Stimulated activated naive B cell treated with anti-CD40 and anti-IgM and Interleukin-4, amounts not matched to agents 10 μg/mL and 1 μg/mL and 100 μg/mL, for 72 hours (primary cell): ENCODE measurements at regions not wholly inside any gene's neighbourhood (a gene's known extent, or its start where the extent isn't known, plus 50 kb on each side); places are given as distances from the start of the nearest gene placed in this dataset.
"Not testable (repeated sequence)": the region's sequence is repeated elsewhere in the genome, so short reads cannot be mapped to it uniquely, and the experiment has no call there.

ENCODE experiments used
- ATAC-seq, 2 donors: fragments of 150-1000 bp; cut with Tn5 transposase; replicated peaks; 2 replicates each; pipeline ENCODE4 v1.10.0; 2021; ENCODE audit warnings: moderate library complexity in 1 of 2
- DNase-seq: peaks from one replicate; pipeline ENCODE4 v3.0.0; 2021
- H3K27ac Mint-ChIP-seq: one replicate; pipeline ENCODE4 v1.8.0; 2022; ENCODE audit warnings: mild to moderate bottlenecking, mixed read lengths
- H3K27me3 Mint-ChIP-seq, 2 donors: one replicate each; pipeline ENCODE4 v1.8.0; 2022; ENCODE audit warnings: mixed read lengths in 2 of 2
- H3K36me3 Mint-ChIP-seq, 2 donors: one replicate each; pipeline ENCODE4 v1.8.0; 2022; ENCODE audit warnings: mixed read lengths in 2 of 2, mild to moderate bottlenecking in 1 of 2
- H3K4me1 Mint-ChIP-seq, 2 donors: one replicate each; pipeline ENCODE4 v1.8.0; 2022; ENCODE audit warnings: mixed read lengths in 2 of 2, mild to moderate bottlenecking in 1 of 2
- H3K4me3 Mint-ChIP-seq, 2 donors: one replicate each; pipeline ENCODE4 v1.8.0; 2022; ENCODE audit warnings: mild to moderate bottlenecking in 2 of 2, mixed read lengths in 2 of 2, moderate library complexity in 1 of 2
- H3K9me3 Mint-ChIP-seq, 2 donors: one replicate each; pipeline ENCODE4 v1.8.0; 2022; ENCODE audit warnings: mixed read lengths in 2 of 2, mild to moderate bottlenecking in 1 of 2

DNA sequence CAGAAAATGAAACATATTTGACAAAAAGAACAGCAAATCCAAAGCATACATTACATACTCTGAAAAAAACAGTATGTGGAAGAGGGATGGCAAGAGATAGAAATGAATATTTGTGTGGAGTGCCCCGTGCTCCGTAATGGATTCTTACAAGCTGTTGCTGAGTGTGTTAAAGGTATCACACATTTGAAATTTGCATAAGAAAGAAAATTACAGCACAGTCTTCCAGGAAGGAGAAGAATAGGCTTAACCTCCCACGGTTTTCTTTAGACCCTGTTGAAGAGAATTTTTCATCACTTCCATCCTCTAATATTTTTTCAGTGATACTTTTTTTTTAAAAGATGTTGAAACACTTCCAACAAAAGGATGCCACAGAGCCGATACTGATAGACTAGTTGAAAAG is 1489.4 kb downstream of the RAPGEF2 start:
- no peaks in the 10 kb centered on the region for H3K27me3 Mint-ChIP-seq
- H3K36me3 Mint-ChIP-seq: no peaks in the 10 kb centered on the region
- DNase-seq (no peak), ATAC-seq (no peak)
- no peaks in the 10 kb centered on the region for H3K4me1 Mint-ChIP-seq
- no peak overlapping the region for H3K4me3 Mint-ChIP-seq
- H3K9me3 Mint-ChIP-seq: no peaks in the 10 kb centered on the region
- H3K27ac Mint-ChIP-seq: no peak overlapping the region

DNA sequence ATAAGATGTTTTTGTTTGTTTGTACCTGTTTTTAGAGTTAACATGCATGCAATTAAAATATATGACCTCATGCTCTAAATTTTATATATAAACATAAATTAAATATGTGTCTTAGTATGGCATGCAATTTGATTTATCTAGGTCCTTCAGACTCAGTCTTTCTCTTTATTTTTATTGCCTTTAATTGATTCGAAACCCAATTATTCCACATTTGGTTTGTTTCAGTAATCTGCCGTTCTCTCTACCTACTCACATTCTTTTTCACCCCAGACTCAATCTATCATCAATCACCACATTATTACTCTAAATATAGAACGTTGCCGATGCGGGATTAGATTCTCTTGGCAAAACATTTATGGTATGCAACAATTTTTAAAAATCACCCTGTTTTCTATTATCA is 1492.8 kb downstream of the RAPGEF2 start:
- H3K4me3 Mint-ChIP-seq: no peak overlapping the region
- ATAC-seq: no peak
- H3K4me1 Mint-ChIP-seq: no peaks in the 10 kb centered on the region
- H3K9me3 Mint-ChIP-seq: no peaks in the 10 kb centered on the region
- H3K27ac Mint-ChIP-seq: no peak overlapping the region
- no peak for DNase-seq
- H3K27me3 Mint-ChIP-seq: no peaks in the 10 kb centered on the region
- H3K36me3 Mint-ChIP-seq: no peaks in the 10 kb centered on the region

DNA sequence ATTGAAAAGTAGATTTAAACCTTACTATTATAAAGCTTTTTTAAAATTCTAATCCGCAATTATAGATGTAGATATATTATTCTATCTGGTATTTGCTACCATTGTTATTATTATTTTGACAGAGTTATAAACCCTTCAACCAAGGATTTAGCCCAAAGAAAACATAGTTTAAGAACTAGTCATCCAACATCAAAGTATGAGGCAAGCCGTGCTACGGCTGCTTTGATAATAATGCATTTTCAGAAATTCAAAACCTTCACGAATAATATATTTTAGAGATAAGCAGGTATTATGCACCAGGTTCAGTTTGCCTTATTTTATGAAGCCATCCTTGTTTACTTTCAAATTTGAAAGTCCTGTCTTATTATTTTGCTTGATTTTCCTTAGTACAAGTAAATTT is 1501.7 kb downstream of the RAPGEF2 start:
- no peaks in the 10 kb centered on the region for H3K4me1 Mint-ChIP-seq
- ATAC-seq (no peak), DNase-seq (no peak)
- no peaks in the 10 kb centered on the region for H3K36me3 Mint-ChIP-seq
- no peak overlapping the region for H3K27ac Mint-ChIP-seq
- H3K4me3 Mint-ChIP-seq: no peak overlapping the region
- H3K9me3 Mint-ChIP-seq: peaks cover 3 to 4% of the 10 kb centered on the region in 2 donors
- no peaks in the 10 kb centered on the region for H3K27me3 Mint-ChIP-seq

DNA sequence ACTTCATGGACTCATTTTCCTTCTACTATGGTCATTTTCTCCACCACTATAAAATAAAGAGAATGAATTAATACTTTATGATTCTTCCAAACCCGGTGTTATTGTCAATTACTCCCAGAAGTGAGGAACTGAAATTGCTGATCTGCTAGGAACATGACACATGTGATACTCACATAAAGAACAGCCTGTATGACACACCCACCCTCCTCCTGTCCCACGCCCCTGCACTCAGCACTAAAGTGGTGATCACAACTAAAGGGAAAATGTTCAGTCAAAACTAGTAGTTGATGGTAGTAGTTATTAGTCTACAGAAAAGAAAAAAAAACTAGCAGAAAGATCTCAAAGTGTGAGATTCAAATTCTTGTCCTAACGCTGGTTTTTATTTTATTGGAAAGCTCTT is 1508.3 kb downstream of the RAPGEF2 start:
- Mint-ChIP-seq H3K27me3 (no peaks in the 10 kb centered on the region), H3K4me1 (no peaks in the 10 kb centered on the region), H3K36me3 (no peaks in the 10 kb centered on the region), H3K9me3 (peaks cover 0 to 7% of the 10 kb centered on the region in 2 donors), H3K4me3 (no peak overlapping the region), H3K27ac (no peak overlapping the region)
- no peak for ATAC-seq
- no peak for DNase-seq

DNA sequence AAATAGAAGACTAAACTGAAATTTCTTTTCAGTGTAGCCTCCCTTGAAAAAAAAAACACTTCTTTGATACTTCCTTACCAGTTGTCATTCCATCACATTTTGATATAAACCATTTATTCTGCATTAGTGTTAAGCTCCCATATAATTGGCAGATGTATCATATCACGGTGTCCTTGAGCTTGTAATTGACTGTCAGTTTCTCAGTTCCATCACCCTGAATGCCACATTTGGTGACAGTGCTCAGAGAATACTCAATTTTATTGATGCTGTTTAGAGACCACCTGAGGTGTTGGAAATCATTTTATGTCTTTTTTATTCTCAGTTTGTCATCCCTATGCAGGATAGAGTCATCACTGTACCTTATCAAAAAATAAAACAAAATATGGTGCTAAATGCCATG is 1528.2 kb downstream of the RAPGEF2 start:
- no peak for DNase-seq
- no peaks in the 10 kb centered on the region for H3K36me3 Mint-ChIP-seq
- H3K27me3 Mint-ChIP-seq: no peaks in the 10 kb centered on the region
- no peaks in the 10 kb centered on the region for H3K4me1 Mint-ChIP-seq
- H3K9me3 Mint-ChIP-seq: peaks cover 4% of the 10 kb centered on the region in 2 donors
- no peak overlapping the region for H3K27ac Mint-ChIP-seq
- H3K4me3 Mint-ChIP-seq: no peak overlapping the region
- no peak for ATAC-seq

DNA sequence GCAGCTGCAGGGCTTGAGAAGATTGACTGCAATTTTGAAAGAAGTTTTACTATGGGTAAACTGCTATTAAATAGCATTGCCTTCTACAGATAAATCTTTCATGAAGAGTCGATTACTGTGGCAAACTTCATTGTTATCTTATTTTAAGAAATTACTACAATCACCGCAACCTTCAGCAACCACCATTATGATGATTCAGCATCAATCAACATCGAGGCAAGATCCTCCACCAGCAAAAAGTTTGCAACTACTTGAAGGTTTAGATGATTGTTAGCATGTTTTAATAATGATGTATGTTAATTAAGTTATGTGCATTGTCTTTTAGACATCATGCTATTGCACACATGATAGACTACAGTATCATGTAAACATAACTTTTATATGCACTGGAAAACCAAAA is 1511.0 kb downstream of the FSTL5 start:
- no peaks in the 10 kb centered on the region for H3K4me1 Mint-ChIP-seq
- H3K27ac Mint-ChIP-seq: no peak overlapping the region
- DNase-seq (no peak), ATAC-seq (no peak)
- no peaks in the 10 kb centered on the region for H3K36me3 Mint-ChIP-seq
- H3K9me3 Mint-ChIP-seq: peaks cover 0 to 3% of the 10 kb centered on the region in 2 donors
- no peaks in the 10 kb centered on the region for H3K27me3 Mint-ChIP-seq
- no peak overlapping the region for H3K4me3 Mint-ChIP-seq

DNA sequence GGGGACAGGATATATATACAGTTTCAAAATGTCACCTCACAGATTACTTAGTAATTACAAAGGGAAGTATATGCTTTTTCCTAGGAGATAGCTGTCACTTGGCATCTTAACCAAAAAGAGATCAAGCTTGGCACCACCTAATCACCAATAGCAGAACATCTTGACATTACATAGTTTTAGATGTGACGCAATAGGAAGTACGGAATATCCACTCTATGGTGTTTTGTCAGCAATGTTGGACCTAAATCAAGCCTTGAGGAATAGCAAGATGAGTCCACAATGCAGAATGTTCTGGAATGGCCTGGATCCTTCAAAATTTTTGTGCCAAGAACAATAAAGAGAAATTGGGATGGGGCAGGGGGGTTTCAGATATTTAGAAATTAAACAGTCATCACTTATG is 1488.2 kb downstream of the FSTL5 start:
- H3K4me3 Mint-ChIP-seq: no peak overlapping the region
- H3K9me3 Mint-ChIP-seq: no peaks in the 10 kb centered on the region
- no peaks in the 10 kb centered on the region for H3K27me3 Mint-ChIP-seq
- H3K4me1 Mint-ChIP-seq: no peaks in the 10 kb centered on the region
- DNase-seq (no peak), ATAC-seq (no peak)
- no peaks in the 10 kb centered on the region for H3K36me3 Mint-ChIP-seq
- no peak overlapping the region for H3K27ac Mint-ChIP-seq

DNA sequence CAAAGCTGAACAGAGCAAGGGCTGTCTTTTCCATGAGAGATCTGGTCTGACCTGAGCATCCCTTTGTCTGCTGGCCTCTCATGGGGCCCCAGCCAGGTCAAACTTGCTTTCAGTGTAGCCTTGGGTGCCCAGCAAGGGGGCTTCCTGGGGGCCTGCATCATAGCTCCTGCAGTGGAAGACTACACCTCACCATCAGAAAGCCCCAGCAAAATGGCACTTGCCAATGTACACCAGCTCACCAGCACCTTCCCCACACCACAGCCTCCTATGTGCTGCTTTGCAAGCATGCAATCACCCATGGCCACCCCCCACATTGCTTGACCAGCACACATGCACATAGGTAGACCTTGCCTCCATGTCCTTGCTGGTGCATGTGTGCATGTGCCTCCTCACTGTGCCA is 1478.1 kb downstream of the FSTL5 start:
- DNase-seq: no peak
- Mint-ChIP-seq H3K36me3 (no peaks in the 10 kb centered on the region), H3K4me3 (no peak overlapping the region), H3K4me1 (no peaks in the 10 kb centered on the region), H3K27me3 (no peaks in the 10 kb centered on the region), H3K9me3 (peaks cover 0 to 15% of the 10 kb centered on the region in 2 donors), H3K27ac (no peak overlapping the region)
- ATAC-seq: no peak

DNA sequence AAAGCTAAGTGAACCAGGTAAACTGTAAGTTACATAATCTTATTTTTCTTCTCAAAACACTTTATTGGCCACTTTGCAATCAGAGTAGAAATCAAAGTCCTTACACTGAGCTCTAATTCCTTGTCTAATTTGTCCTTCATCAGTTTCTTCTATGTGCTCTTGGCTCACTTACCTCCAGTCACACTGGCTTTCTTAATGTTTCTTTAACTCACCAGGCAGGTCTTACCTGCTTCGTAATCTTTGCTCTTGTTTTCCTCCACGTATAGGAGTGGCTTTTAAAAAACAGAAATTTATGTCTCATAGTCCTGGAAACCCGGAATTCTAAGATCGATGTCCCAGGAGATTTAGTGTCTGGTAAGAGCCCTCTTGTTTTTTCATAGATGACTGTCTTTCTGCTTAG is 1462.1 kb downstream of the FSTL5 start:
- DNase-seq: no peak
- no peak overlapping the region for H3K4me3 Mint-ChIP-seq
- H3K27me3 Mint-ChIP-seq: no peaks in the 10 kb centered on the region
- no peaks in the 10 kb centered on the region for H3K36me3 Mint-ChIP-seq
- no peaks in the 10 kb centered on the region for H3K4me1 Mint-ChIP-seq
- H3K9me3 Mint-ChIP-seq: peaks cover 0 to 5% of the 10 kb centered on the region in 2 donors
- no peak overlapping the region for H3K27ac Mint-ChIP-seq
- no peak for ATAC-seq

- DNase-seq: no peak
- ATAC-seq: no peak
- Mint-ChIP-seq H3K4me1 (no peaks in the 10 kb centered on the region), H3K27ac (no peak overlapping the region), H3K4me3 (no peak overlapping the region), H3K9me3 (peaks cover 0 to 2% of the 10 kb centered on the region in 2 donors), H3K36me3 (no peaks in the 10 kb centered on the region), H3K27me3 (no peaks in the 10 kb centered on the region)
Observed at GRCh38 chr4:160709026-160709425, 1454.8 kb downstream of the FSTL5 start.

DNA sequence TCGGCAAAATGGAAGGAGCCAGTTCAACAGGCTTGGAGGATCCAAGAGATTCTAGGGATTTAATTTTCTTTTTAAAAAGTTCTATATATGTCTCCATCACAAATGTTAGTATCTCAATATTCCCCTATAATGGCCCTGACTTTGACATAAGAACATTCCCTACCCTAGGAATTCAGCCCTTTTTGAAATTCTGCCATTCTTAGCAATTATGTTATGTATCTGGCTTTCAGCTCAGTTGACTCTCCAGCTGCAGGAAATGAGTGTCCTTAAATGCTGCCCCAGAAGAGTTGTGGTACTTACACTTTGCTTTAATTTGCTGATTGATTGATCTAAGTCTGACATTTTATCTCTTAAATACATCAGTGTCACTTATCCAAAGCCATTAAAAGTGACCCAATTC is 1454.3 kb downstream of the FSTL5 start:
- ATAC-seq (no peak), DNase-seq (no peak)
- Mint-ChIP-seq H3K4me1 (no peaks in the 10 kb centered on the region), H3K27ac (no peak overlapping the region), H3K36me3 (no peaks in the 10 kb centered on the region), H3K4me3 (no peak overlapping the region), H3K9me3 (peaks cover 0 to 2% of the 10 kb centered on the region in 2 donors), H3K27me3 (no peaks in the 10 kb centered on the region)

DNA sequence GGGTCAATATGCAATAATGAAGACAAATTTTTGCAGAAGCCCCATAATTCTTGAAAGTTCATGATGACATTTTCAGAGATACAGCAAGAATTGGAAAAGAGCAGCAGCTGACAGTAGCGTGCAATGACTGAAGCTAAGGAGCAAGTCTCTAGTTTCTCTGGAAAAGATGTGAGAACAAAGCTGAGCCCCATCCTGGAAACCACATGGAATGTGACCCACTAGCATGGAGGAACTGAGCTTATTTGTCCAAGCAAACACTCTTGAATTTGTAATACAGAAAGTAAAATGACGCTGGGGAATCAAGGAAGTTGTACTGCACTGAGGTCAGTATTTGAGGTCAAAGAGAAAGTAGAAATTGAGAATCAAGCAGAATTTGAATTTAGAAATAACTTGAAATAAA is 1447.2 kb downstream of the FSTL5 start:
- Mint-ChIP-seq H3K27me3 (no peaks in the 10 kb centered on the region), H3K4me1 (no peaks in the 10 kb centered on the region), H3K27ac (no peak overlapping the region), H3K4me3 (no peak overlapping the region), H3K36me3 (no peaks in the 10 kb centered on the region), H3K9me3 (peaks cover 0 to 3% of the 10 kb centered on the region in 2 donors)
- no peak for DNase-seq
- no peak for ATAC-seq

DNA sequence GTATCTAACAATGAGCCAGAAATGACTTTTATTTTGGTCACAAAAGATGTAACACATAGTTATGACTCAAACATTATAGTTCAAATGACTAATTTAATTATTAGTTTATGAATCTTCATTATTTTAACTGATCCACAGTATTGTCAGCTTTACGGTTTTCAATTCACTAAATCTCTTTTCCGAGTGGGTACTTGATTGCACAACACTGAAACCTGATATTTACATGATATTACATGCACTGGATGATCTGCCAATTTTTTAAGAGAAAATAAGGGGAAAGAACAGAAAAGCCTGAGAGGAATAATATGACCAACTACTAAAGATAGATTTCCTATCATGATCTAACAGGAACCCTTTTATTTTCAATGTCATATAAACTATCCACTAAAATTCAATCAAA is 1446.0 kb downstream of the FSTL5 start:
- Mint-ChIP-seq H3K27me3 (no peaks in the 10 kb centered on the region), H3K4me1 (no peaks in the 10 kb centered on the region), H3K9me3 (peaks cover 0 to 3% of the 10 kb centered on the region in 2 donors), H3K4me3 (no peak overlapping the region), H3K27ac (no peak overlapping the region), H3K36me3 (no peaks in the 10 kb centered on the region)
- ATAC-seq (no peak), DNase-seq (no peak)

- H3K36me3 Mint-ChIP-seq: no peaks in the 10 kb centered on the region
Observed at GRCh38 chr4:160724063-160724462, 1439.7 kb downstream of the FSTL5 start.

DNA sequence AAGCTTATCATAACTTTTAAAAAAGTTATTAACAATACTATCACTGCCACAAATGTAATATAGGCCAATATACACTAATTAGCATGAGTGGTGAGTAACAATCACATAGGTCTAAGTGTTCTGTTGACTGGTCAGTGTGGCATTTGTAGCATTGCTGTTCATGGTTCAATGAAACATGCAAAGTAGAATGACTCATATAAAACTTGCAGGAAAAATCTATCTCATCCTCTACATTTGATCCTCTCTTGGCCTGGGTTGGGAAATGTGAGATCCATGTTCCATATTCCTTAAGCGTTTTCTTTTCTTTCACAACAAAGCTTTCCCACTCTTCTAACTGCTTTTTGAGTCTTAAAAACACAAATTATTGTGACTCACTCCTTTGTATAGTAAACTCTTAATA is 1418.7 kb downstream of the FSTL5 start:
- Mint-ChIP-seq H3K4me3 (no peak overlapping the region), H3K27me3 (no peaks in the 10 kb centered on the region), H3K27ac (no peak overlapping the region), H3K36me3 (no peaks in the 10 kb centered on the region), H3K9me3 (peaks cover 8 to 12% of the 10 kb centered on the region in 2 donors), H3K4me1 (no peaks in the 10 kb centered on the region)
- no peak for ATAC-seq
- no peak for DNase-seq

More at GRCh38 chr4:160724063-160724462, 1439.7 kb downstream of the FSTL5 start:
- H3K27ac Mint-ChIP-seq: no peak overlapping the region
- no peaks in the 10 kb centered on the region for H3K27me3 Mint-ChIP-seq
- peaks cover 0 to 4% of the 10 kb centered on the region in 2 donors for H3K9me3 Mint-ChIP-seq
- H3K4me3 Mint-ChIP-seq: no peak overlapping the region
- ATAC-seq (no peak), DNase-seq (no peak)
- no peaks in the 10 kb centered on the region for H3K4me1 Mint-ChIP-seq

- not testable (repeated sequence) for H3K27me3 Mint-ChIP-seq, H3K4me1 Mint-ChIP-seq, H3K36me3 Mint-ChIP-seq, H3K27ac Mint-ChIP-seq, DNase-seq, ATAC-seq, H3K4me3 Mint-ChIP-seq
- H3K9me3 Mint-ChIP-seq: peaks cover 6 to 10% of the 10 kb centered on the region in 2 donors
Observed at GRCh38 chr4:160746585-160746984, 1417.2 kb downstream of the FSTL5 start.
